Dendritic cell treated with granulocyte-macrophage colony-stimulating factor and Interleukin-4, amounts not matched to agents 40 ng/mL and 50 ng/mL, for 4 days (primary cell): ENCODE measurements at regions not wholly inside any gene's neighbourhood (a gene's known extent, or its start where the extent isn't known, plus 50 kb on each side); places are given as distances from the start of the nearest gene placed in this dataset.
"Not testable (repeated sequence)": the region's sequence is repeated elsewhere in the genome, so short reads cannot be mapped to it uniquely, and the experiment has no call there.

Experiments
- H3K27ac Mint-ChIP-seq: one replicate; pipeline ENCODE4 v1.8.0; 2022; ENCODE audit warnings: mild to moderate bottlenecking, mixed read lengths
- H3K27me3 Mint-ChIP-seq: one replicate; pipeline ENCODE4 v1.8.0; 2022; ENCODE audit warnings: mild to moderate bottlenecking, mixed read lengths
- H3K36me3 Mint-ChIP-seq: one replicate; pipeline ENCODE4 v1.8.0; 2022; ENCODE audit warnings: low read depth, mixed read lengths
- H3K4me1 Mint-ChIP-seq: one replicate; pipeline ENCODE4 v1.8.0; 2022; ENCODE audit warnings: low read depth, mixed read lengths
- H3K4me3 Mint-ChIP-seq: one replicate; pipeline ENCODE4 v1.8.0; 2022; ENCODE audit warnings: mild to moderate bottlenecking, moderate library complexity, mixed read lengths
- H3K9me3 Mint-ChIP-seq: one replicate; pipeline ENCODE4 v1.8.0; 2022; ENCODE audit warnings: mixed read lengths
- intact Hi-C: fragments of 100-400 bp; cut with micrococcal nuclease; formaldehyde crosslinking; loops from one replicate; pipeline ENCODE4 v1.15.0; 2022

GRCh38 chr6:62980724-62981123 is 230.5 kb upstream of the FKBP1C start:
- Mint-ChIP-seq H3K4me3 (no peak overlapping the region), H3K27ac (no peak overlapping the region), H3K4me1 (no peaks in the 10 kb centered on the region), H3K9me3 (peaks cover 17% of the 10 kb centered on the region), H3K36me3 (no peaks in the 10 kb centered on the region), H3K27me3 (no peaks in the 10 kb centered on the region)
- intact Hi-C loops = no loop called here

GRCh38 chr6:62982951-62983350 is 228.3 kb upstream of the FKBP1C start:
- peaks cover 18% of the 10 kb centered on the region for H3K9me3 Mint-ChIP-seq
- H3K27ac Mint-ChIP-seq = no peak overlapping the region
- no peaks in the 10 kb centered on the region for H3K27me3 Mint-ChIP-seq
- H3K4me1 Mint-ChIP-seq = no peaks in the 10 kb centered on the region
- intact Hi-C loops = no loop called here
- no peak overlapping the region for H3K4me3 Mint-ChIP-seq
- no peaks in the 10 kb centered on the region for H3K36me3 Mint-ChIP-seq

GRCh38 chr6:62991696-62992095 is 219.6 kb upstream of the FKBP1C start:
- H3K27ac Mint-ChIP-seq, H3K27me3 Mint-ChIP-seq, H3K36me3 Mint-ChIP-seq, H3K4me3 Mint-ChIP-seq, H3K4me1 Mint-ChIP-seq, intact Hi-C loops: not testable (repeated sequence)
- peaks cover 43% of the 10 kb centered on the region for H3K9me3 Mint-ChIP-seq

- H3K36me3 Mint-ChIP-seq = no peaks in the 10 kb centered on the region
- no peak overlapping the region for H3K4me3 Mint-ChIP-seq
- H3K4me1 Mint-ChIP-seq = no peaks in the 10 kb centered on the region
- intact Hi-C loops = no loop called here
- H3K9me3 Mint-ChIP-seq = peaks cover 43% of the 10 kb centered on the region
- H3K27me3 Mint-ChIP-seq = no peaks in the 10 kb centered on the region
- no peak overlapping the region for H3K27ac Mint-ChIP-seq
Observed at GRCh38 chr6:62993951-62994350, 217.3 kb upstream of the FKBP1C start.

GRCh38 chr6:62998022-62998421 is 213.2 kb upstream of the FKBP1C start:
- Mint-ChIP-seq H3K36me3 (no peaks in the 10 kb centered on the region), H3K4me3 (no peak overlapping the region), H3K4me1 (no peaks in the 10 kb centered on the region), H3K9me3 (peaks cover 13% of the 10 kb centered on the region), H3K27ac (no peak overlapping the region), H3K27me3 (no peaks in the 10 kb centered on the region)
- intact Hi-C loops = no loop called here

- H3K4me3 Mint-ChIP-seq, H3K27ac Mint-ChIP-seq, H3K36me3 Mint-ChIP-seq, H3K27me3 Mint-ChIP-seq, H3K4me1 Mint-ChIP-seq, intact Hi-C loops: not testable (repeated sequence)
- H3K9me3 Mint-ChIP-seq = peaks cover 12% of the 10 kb centered on the region
Observed at GRCh38 chr6:62999242-62999641, 212.0 kb upstream of the FKBP1C start.

- Mint-ChIP-seq H3K9me3 (peaks cover 7% of the 10 kb centered on the region), H3K27ac (no peak overlapping the region), H3K4me3 (no peak overlapping the region), H3K36me3 (no peaks in the 10 kb centered on the region), H3K27me3 (no peaks in the 10 kb centered on the region), H3K4me1 (no peaks in the 10 kb centered on the region)
- intact Hi-C loops = no loop called here
Observed at GRCh38 chr6:62999796-63000195, 211.5 kb upstream of the FKBP1C start.

- H3K9me3 Mint-ChIP-seq, H3K4me3 Mint-ChIP-seq, intact Hi-C loops, H3K27ac Mint-ChIP-seq, H3K4me1 Mint-ChIP-seq, H3K36me3 Mint-ChIP-seq, H3K27me3 Mint-ChIP-seq: not testable (repeated sequence)
Observed at GRCh38 chr6:63006018-63006417, 205.3 kb upstream of the FKBP1C start.

- H3K4me3 Mint-ChIP-seq, H3K9me3 Mint-ChIP-seq, H3K4me1 Mint-ChIP-seq, H3K36me3 Mint-ChIP-seq, intact Hi-C loops, H3K27me3 Mint-ChIP-seq, H3K27ac Mint-ChIP-seq: not testable (repeated sequence)
Observed at GRCh38 chr6:63010962-63011361, 200.3 kb upstream of the FKBP1C start.

- no peaks in the 10 kb centered on the region for H3K27me3 Mint-ChIP-seq
- no peaks in the 10 kb centered on the region for H3K36me3 Mint-ChIP-seq
- H3K4me3 Mint-ChIP-seq = no peak overlapping the region
- no peaks in the 10 kb centered on the region for H3K4me1 Mint-ChIP-seq
- intact Hi-C loops = no loop called here
- H3K27ac Mint-ChIP-seq = no peak overlapping the region
- H3K9me3 Mint-ChIP-seq = peaks cover 8% of the 10 kb centered on the region
Observed at GRCh38 chr6:63014290-63014689, 197.0 kb upstream of the FKBP1C start.

- Mint-ChIP-seq H3K27me3 (no peaks in the 10 kb centered on the region), H3K4me1 (no peaks in the 10 kb centered on the region), H3K36me3 (no peaks in the 10 kb centered on the region), H3K9me3 (no peaks in the 10 kb centered on the region), H3K27ac (no peak overlapping the region), H3K4me3 (no peak overlapping the region)
- intact Hi-C loops = no loop called here
Observed at GRCh38 chr6:63022631-63023030, 188.6 kb upstream of the FKBP1C start.

GRCh38 chr6:63023726-63024125 is 187.5 kb upstream of the FKBP1C start:
- H3K4me3 Mint-ChIP-seq = no peak overlapping the region
- intact Hi-C loops = no loop called here
- H3K27me3 Mint-ChIP-seq = no peaks in the 10 kb centered on the region

GRCh38 chr6:63049216-63049615 is 162.1 kb upstream of the FKBP1C start:
- H3K4me3 Mint-ChIP-seq = no peak overlapping the region
- H3K27me3 Mint-ChIP-seq = no peaks in the 10 kb centered on the region
- H3K36me3 Mint-ChIP-seq = no peaks in the 10 kb centered on the region
- no peaks in the 10 kb centered on the region for H3K4me1 Mint-ChIP-seq
- intact Hi-C loops = no loop called here
- peaks cover 39% of the 10 kb centered on the region for H3K9me3 Mint-ChIP-seq
- H3K27ac Mint-ChIP-seq = no peak overlapping the region

More at GRCh38 chr6:63023726-63024125, 187.5 kb upstream of the FKBP1C start:
- no peaks in the 10 kb centered on the region for H3K9me3 Mint-ChIP-seq
- H3K36me3 Mint-ChIP-seq = no peaks in the 10 kb centered on the region
- H3K4me1 Mint-ChIP-seq = no peaks in the 10 kb centered on the region
- H3K27ac Mint-ChIP-seq = no peak overlapping the region

GRCh38 chr6:63053206-63053605 is 158.1 kb upstream of the FKBP1C start:
- H3K9me3 Mint-ChIP-seq = peaks cover 49% of the 10 kb centered on the region
- H3K4me1 Mint-ChIP-seq, intact Hi-C loops, H3K27ac Mint-ChIP-seq, H3K36me3 Mint-ChIP-seq, H3K4me3 Mint-ChIP-seq, H3K27me3 Mint-ChIP-seq: not testable (repeated sequence)

- intact Hi-C loops = no loop called here
- H3K27ac Mint-ChIP-seq = no peak overlapping the region
- H3K4me3 Mint-ChIP-seq = no peak overlapping the region
- no peaks in the 10 kb centered on the region for H3K36me3 Mint-ChIP-seq
- H3K4me1 Mint-ChIP-seq = no peaks in the 10 kb centered on the region
- peaks cover 18% of the 10 kb centered on the region for H3K9me3 Mint-ChIP-seq
- H3K27me3 Mint-ChIP-seq = no peaks in the 10 kb centered on the region
Observed at GRCh38 chr6:63058601-63059000, 152.7 kb upstream of the FKBP1C start.
